SK-N-DZ (cell line): ENCODE measurements at regions not wholly inside any gene's neighbourhood (a gene's known extent, or its start where the extent isn't known, plus 50 kb on each side); places are given as distances from the start of the nearest gene placed in this dataset.

Source experiments
- DNase-seq: peaks from one replicate; pipeline ENCODE4 v3.0.0-alpha.2; 2015; ENCODE audit warnings: low spot score

GRCh38 chr5:77948476-77948875, 172.3 kb upstream of the TBCA start:
- DNase-seq = no peak

- DNase-seq = peak; percentile 10
Observed at GRCh38 chr5:77947041-77947428, 170.9 kb upstream of the TBCA start.

DNA sequence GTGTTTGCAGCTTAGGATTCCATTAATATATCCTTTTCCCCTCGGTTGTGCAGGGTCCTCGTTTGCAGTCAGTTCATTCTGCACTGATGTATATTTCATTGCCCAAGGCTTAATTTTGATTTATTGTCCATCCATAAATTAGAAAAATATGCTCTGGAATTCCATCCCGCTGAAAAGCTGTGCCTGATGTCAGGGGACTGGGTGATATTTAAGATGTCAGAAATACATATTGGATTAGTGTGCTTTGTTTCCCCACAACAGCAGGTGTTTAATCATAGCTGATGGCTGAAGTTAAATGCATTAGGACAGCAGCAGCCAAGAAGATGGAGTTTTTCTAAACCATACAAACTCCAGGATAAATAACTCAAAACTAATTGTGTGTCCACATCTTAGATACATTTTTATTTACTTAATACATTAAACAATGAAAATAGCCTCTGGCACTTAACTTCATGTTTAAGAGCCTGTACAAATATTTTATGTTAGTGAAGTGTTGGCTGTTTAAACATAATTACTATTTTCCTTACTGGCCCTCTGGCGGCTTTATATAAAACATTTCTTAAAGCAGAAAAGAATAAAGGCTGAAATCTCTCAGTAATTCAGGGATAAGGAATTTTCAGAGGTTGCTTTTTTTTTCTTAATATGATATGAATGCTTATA, 170.4 kb upstream of the TBCA start:
- DNase-seq = peak; percentile 43

DNA sequence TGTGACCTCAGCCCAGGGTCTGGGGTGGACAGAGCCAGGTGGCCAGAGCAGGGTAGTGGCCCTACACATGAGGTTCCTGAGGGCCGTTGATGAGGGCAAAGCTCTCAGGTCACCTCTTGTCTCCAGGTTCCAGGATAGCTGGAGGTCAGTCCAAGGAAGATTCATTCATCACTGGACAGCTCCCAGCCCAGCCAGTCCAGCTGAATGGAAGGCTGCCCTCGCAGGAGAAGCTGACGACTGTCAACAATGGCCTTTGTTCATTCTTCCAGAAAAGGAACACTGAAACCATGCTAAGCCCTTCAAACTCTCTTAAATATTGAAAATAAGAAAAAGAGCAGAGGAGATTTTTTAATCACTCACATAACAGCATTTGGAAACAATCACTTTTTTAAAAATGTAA, 169.7 kb upstream of the TBCA start:
- DNase-seq = no peak

DNA sequence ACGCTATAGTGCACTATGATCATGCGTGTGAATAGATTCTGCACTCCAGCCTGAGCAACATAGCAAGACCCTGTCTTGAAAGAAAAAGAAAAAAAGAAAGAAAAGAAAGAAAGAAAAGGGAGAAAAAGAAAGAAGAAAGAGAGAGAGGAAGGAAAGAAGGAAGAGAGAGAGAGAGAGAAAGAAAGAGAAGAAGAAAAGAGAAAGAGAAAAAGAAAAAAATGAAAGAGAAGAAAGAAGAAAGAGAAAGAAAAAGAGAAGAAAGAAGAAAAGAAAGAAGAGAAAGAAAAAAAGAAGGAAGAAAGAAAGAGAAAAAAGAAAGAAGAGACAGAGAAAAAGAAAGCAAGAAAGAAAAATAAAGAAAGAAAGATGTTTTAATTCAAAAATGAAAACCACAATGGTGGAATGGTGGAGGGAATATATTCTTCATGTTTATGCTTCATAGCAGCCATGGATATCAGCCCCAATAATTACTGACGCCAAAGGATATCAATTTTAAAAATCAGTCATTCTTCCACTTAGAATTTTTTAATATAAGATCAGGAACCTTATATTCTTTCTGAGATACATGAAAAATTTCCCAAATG, 168.7 kb upstream of the TBCA start:
- no peak for DNase-seq

DNA sequence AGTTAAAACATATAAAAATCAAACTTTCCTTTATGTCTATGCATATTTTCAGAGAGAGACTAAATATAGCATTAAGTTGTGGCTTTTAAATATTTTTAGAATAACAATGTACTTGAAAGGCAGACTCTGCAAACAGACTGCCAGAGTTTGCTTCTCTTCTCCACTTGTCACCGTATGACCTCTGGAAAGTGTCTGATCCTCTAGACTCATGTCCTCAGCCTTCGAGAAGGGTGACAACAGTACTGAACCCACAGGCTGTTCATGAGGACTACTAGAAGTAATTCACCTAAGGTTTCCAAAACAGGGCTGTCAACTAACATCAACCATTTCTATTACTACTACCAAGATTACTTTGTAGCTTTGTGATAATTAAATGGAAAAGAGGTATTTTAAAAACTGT, 167.7 kb upstream of the TBCA start:
- DNase-seq = no peak

GRCh38 chr5:77942578-77943239, 166.6 kb upstream of the TBCA start:
- DNase-seq = no peak

DNA sequence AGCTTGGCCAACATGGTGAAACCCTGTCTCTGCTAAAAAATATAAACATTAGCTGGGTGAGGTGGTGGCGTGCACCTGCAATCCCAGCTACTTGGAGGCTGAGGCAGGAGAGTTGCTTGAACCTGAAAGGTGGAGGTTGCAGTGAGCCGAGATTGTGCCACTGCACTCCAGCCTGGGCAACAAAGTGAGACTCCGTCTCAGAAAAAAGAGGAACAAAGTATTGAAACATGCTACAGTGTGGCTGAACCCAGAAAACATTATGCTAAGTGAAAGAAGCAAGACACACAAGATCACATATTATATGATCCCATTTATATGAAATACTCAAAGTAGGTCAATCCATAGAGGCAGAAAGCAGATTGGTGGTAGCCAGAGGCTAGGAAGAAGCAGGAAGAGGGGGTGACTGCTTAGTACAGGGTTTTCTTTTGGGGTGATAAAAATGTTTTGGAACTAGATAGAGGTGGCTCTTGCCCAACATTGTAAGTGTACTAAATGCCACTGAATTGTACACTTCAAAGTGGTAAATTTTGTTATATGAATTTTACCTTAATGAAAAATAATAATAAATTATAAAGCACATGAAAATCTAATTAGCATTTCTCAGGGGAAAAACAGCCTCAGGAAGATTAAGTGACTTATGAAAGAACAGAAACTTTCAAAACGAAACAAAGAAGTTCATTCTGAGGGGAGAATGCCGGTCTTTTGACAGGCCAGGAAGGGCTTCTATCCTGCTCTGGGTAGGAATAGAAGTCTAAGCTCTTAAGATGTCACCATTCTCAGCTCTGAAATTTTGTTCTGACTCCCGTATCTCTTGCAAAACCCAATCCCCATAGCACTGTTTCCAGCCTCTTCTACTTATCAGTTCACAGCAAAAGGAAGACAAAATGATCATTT, 161.1 kb upstream of the TBCA start:
- no peak for DNase-seq

DNA sequence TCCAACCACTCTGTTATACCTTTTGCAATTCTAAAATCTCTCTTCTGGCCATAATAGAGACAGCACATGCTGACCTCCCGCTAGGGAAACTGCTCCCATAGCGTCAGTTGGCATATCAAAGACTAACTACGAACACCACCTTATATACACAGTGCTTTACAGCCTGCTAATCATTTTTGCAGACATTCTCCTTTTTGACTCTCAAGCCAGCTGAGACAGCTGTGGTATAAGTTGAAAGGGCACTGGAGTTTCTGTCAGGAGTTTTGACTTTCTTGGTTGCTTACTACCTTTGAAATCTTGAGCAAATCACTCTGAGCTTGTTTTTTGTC, 160.2 kb upstream of the TBCA start:
- no peak for DNase-seq

DNA sequence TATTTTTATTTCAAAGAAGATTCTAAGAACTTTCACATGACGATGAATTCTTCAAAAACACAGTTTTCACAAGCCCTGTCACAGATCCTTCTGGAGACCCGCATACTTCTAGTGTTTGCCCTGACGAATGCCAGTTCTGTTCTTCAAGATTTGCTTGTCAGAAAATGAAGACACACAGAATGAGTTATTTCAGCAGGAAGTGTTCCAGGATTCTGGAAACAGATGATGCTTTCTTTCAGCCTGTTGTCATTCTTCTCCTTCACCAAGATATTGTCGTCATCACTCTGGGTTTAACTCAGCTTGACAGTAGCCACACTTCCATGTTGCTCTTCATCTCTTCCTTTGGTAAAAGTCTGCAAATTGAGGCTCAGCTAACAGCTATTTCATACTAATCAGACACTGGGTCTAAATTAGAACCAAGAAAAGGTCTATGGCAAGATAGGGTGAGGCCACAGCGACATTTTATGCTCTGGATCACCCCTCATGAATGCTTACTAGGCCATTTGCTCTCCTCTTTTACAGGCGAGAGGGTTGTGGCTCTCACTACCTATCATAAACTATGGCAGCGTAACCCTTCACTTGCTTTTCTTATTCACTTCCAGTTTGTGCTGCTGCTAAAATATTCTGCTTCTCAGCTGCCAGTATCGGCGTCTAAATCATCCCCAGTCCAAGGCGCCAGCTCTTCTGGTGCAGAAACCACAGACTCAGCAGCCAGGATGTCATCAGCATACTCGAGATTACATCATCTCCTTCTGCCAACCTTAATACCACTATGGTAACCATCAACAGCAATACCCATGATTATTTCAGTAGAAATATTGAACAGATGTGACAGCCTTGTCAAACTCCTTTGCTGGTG, 159.6 kb upstream of the TBCA start:
- peak; percentile 15 for DNase-seq

GRCh38 chr5:77928776-77929300, 152.7 kb upstream of the TBCA start:
- DNase-seq = no peak

DNA sequence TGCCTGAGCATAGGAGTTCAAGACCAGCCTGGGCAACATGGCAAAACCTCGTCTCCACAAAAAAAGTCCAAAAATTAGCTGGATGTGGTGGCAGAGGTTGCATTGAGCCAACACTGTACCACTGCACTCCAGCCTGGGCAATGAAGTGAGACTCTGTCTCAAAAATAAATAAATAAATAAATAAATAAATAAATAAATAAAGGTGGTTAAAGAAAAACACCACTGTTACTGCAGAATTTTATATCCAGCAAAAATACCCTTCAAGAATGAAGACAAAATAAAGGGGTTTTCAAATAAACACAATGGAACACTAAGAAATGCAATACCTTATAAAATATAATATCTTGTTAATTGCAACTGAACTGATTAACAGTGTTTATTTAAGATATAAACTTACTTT, 150.2 kb upstream of the TBCA start:
- no peak for DNase-seq

- DNase-seq = no peak
Observed at GRCh38 chr5:77925503-77925902, 149.4 kb upstream of the TBCA start.

GRCh38 chr5:77924081-77924480, 147.9 kb upstream of the TBCA start:
- DNase-seq = no peak

DNA sequence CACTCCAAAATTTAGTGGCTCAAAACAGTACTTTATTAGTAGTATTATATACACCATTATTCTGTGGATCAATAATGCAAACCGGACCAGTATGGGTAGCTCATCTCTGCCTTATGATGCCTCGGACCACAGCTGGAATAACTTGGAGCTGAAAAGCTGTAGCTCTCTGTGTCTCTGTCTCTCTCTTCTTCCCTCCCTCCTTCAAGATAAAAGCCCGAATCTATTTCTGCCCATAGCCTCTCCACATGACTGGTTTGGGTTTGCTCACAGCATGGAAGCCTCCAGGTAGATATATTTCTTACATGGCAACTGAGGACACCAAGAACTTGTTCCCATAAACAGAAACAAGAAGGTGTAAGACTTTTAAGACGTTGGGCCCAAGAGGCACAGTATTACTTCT, 147.5 kb upstream of the TBCA start:
- no peak for DNase-seq

DNA sequence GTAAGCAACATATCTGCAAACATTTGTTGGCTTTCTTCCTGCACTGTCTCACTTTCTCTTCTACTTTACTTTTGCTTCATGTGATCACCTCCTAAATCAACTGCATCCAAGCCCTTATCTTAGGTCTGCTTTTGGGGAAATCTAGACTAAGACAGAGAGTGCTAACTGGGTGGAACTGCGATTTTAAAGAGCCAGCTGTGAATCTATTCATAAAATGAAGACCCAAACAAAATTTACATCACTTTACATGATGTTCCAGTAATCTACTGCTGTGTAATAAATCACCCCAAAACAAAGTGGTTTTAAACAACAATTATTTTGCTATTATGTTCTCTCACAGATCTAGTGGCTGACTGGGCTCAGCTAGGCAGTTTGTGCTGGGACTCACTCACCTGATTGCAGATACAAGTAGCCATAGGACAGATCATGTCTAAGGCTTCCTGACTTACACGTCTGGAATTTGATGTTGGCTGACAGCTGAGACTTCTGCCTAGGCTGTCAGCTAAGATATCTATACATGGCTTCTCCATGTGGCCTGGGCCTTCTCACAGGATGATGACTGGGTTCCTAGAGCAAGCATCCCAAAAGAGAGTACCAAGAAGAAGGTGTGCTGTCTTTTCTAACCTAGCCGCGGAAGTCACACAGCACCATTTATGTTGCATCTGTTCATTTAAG, 145.1 kb upstream of the TBCA start:
- DNase-seq = no peak

DNA sequence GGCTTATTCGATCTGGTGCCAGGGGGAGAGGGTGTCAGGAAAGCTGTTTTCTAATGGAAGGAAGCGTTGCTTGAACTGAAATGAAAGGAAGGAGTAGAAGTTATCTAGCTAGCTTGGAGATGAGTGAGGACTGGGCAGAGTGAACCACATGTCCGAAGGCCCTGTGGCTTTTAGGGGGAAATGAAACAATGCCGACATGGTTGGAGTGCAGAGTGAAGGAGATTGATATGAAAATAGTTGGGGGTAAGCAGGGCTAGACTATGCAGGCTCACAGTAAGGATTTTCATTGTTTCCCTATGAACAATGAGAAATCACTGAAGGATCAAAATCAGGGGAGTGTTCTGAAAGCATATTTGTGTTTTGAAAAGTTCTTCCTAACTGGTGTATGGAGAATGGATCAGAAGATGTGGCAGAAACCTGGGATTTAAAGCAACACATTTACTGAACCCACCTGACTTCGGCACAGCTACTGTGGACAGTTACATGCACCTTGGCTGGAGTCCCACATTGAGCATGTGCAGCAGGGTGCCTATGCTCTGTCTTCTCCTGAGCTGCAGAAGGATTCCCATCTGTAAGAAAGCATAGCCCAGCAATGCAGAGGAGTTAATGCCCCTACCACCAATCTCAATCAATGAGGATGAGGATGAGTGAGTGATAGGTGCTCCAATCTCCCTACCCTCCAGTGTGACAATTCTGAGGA, 144.4 kb upstream of the TBCA start:
- no peak for DNase-seq

- DNase-seq = no peak
Observed at GRCh38 chr5:77915346-77915745, 139.2 kb upstream of the TBCA start.

DNA sequence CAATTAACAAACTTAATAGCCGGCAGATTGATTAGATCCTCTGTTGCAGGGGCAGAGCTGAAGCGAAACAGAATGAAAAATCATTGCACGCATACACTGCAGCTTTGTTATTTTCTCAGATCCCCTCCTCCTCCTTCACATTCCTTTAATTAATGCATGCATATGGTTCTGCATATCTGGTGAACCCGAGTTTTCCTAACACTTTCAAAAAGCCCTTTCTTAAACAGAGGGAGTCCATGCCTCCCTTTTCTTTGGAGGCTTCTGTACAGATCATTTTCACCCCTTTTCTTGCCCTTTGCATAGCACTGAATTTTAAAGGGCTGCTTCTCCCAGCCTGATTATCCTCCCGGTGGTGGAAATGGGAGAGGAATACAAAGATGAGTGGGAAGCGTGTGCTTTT, 136.6 kb upstream of the TBCA start:
- no peak for DNase-seq

- no peak for DNase-seq
Observed at GRCh38 chr5:77910602-77911188, 134.6 kb upstream of the TBCA start.
